ENCODE measurements at regions not wholly inside any gene's neighbourhood (a gene's known extent, or its start where the extent isn't known, plus 50 kb on each side); places are given as distances from the start of the nearest gene placed in this dataset.

- TF ChIP-seq, protein P1, sequence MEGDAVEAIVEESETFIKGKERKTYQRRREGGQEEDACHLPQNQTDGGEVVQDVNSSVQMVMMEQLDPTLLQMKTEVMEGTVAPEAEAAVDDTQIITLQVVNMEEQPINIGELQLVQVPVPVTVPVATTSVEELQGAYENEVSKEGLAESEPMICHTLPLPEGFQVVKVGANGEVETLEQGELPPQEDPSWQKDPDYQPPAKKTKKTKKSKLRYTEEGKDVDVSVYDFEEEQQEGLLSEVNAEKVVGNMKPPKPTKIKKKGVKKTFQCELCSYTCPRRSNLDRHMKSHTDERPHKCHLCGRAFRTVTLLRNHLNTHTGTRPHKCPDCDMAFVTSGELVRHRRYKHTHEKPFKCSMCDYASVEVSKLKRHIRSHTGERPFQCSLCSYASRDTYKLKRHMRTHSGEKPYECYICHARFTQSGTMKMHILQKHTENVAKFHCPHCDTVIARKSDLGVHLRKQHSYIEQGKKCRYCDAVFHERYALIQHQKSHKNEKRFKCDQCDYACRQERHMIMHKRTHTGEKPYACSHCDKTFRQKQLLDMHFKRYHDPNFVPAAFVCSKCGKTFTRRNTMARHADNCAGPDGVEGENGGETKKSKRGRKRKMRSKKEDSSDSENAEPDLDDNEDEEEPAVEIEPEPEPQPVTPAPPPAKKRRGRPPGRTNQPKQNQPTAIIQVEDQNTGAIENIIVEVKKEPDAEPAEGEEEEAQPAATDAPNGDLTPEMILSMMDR (IDR thresholded peaks at IDR 0.05), result no peak
- no peak for TF ChIP-seq POLR2A (IDR thresholded peaks at IDR 0.05)
These were observed 904.9 kb upstream of the CNTN5 start for GRCh38 chr11:98115873-98116272.

Data from breast epithelium (tissue), 3 donors.